ENCODE measurements at regions not wholly inside any gene's neighbourhood (a gene's known extent, or its start where the extent isn't known, plus 50 kb on each side); places are given as distances from the start of the nearest gene placed in this dataset.

- DNase-seq: no peak
Measured at GRCh38 chr18:65995206-65995605, 244.4 kb downstream of the CDH7 start.

- no peak for DNase-seq
Measured at GRCh38 chr18:65994302-65994701, 243.5 kb downstream of the CDH7 start.

GRCh38 chr18:65990944-65991708 is 240.3 kb downstream of the CDH7 start:
- no peak for DNase-seq

DNA sequence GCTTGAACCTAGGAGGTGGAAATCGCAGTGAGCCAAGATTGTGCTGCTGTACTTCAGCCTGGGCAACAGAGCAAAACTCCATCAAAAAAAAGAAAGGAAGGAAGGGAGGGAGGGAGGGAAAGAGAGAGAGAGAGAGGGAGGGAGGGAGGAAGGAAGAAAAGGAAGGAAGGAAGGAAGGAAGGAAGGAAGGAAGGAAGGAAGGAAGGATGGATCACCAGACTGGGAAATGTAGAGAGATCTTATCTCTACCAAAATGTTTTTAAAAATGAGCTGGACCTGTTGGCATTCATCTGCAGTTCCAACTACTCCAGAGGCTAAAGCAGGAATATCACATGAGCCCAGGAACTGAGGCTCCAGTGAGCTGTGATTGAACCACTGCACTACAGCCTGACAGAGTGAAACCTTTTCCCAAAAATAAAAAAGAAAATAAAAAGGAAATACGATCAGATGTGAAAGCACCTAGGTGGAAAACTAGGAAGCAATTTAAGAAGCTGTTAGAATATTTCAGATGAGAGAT is 239.4 kb downstream of the CDH7 start:
- no peak for DNase-seq

DNA sequence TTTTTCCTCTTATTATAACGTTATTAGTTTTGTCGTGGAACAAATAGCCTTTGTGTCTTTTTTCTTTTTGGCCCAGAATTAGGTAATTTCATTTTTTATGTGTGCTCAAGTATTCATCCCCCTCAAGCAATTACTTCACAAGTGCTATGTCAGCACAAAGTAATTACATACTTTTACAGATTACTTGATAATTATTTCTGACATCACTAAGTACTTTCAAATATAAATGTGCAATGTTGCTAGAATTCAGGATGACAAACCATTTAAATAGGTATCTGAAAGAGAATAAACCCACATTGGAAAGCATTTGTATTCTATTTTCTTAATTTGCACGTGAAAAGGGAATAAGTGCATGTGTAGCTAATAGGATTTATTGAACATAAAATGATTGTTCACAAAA is 238.2 kb downstream of the CDH7 start:
- no peak for DNase-seq

DNA sequence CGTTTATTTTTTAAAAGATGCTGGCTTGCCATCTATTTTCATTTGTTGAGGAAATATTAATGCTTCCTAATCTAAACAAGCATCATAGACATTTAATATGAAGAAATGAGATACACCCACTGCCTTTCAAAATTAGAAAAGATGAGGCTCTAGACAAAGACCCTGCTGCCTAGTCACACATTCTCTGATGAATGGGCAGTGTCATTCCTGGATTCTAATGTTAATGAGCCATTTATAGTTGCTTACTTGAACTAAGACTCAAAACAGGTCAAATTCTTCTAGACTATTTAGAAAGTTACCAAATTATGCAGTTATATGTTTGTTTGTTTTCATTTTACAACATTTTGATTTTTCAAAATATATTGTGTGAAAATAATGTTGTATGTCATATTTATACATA is 237.6 kb downstream of the CDH7 start:
- DNase-seq: no peak

DNA sequence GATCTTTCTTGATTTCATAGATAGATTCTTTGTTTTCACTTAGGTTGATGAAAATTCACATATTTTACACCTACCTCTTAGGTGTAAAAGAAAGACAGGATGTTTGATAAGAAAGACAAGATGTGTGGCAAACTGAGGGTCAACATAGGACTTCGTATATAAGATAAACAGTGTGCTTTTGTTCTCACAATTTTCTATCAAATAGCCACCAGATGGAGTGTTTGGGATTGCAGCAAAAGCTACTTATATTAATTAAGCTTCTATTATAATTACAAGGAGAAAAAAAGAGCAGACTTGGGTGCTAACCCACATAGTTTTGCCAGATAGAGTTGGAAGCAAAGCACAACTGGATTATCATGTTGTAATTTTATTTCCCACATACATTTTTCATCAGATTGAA is 232.9 kb downstream of the CDH7 start:
- no peak for DNase-seq

- DNase-seq: peak; percentile 19
Measured at GRCh38 chr18:65975536-65975935, 224.7 kb downstream of the CDH7 start.

GRCh38 chr18:65974758-65975157 is 223.9 kb downstream of the CDH7 start:
- no peak for DNase-seq

DNA sequence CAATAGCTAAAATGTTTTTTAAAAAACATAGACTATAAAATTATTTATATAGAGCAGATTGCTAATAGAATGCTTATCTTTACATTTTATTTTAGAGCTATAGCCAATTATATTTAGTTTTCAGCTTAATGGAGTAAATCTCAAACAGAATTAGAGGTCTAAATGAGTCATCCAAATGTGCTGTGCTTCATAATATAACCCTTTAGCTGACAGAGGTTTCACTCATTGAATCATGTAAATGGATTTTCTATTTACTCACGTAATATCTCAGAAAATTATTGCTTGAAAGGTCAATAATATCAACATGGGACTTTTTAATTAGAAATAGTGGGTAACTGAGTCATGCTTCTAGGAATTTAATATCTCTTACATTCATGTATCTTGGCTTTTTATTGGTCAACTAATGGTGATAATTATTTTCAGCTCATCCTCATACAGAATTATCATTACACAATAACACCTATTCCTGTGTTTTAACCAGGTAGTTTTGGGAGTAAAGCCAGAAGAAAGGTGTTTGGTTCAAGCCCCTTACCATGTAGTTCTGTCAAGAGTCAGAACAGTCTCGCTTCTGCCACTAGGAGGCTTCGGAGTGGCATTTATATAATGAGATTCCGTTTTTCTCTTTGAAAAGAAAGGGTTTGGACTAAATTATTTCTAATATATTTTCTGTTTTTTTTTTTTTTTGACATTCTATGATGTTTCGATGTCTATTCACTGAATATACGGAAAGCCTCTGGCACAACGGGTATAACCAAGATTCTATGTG is 217.6 kb downstream of the CDH7 start:
- no peak for DNase-seq

- DNase-seq: no peak
Measured at GRCh38 chr18:65955747-65956146, 204.9 kb downstream of the CDH7 start.

DNA sequence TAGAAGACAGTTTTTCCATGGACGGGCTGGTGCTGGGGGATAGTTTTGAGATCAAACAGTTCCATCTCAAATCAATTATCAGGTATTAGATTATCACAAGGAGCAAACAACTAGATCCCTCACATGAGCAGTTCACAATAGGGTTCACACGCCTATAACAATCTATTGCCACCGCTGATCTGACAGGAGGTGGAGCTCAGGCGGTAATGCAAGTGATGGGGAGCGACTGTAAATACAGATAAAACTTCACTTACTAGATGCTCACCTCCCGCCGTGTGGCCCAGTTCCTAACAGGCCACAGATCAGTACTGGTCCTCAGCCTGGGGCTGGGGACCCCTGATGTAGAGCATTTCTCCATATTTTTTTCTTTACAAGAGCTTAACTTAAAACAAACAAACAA is 203.6 kb downstream of the CDH7 start:
- DNase-seq: no peak

GRCh38 chr18:65946777-65947176 is 196.0 kb downstream of the CDH7 start:
- no peak for DNase-seq

DNA sequence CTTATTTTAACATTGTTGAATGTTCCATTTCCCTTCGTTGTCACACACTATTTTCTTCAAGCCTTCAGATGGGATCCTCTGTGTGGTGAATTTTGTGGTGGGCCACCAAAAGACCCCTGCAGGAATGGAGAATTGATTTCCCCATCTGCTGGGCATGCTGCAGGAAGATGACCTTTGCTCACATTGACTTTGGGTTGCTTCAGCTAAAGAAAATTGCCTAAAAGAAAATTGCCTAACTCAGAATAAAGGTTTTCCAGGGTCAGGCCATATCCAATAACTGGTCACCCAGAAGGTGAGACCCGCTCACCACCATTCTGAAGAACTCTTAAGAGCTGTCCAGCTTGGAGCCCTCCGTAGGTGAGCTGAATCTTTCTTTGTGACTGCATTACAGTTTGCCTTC is 192.5 kb downstream of the CDH7 start:
- no peak for DNase-seq

- DNase-seq: no peak
Measured at GRCh38 chr18:65942854-65943253, 192.0 kb downstream of the CDH7 start.

GRCh38 chr18:65942104-65942503 is 191.3 kb downstream of the CDH7 start:
- no peak for DNase-seq

DNA sequence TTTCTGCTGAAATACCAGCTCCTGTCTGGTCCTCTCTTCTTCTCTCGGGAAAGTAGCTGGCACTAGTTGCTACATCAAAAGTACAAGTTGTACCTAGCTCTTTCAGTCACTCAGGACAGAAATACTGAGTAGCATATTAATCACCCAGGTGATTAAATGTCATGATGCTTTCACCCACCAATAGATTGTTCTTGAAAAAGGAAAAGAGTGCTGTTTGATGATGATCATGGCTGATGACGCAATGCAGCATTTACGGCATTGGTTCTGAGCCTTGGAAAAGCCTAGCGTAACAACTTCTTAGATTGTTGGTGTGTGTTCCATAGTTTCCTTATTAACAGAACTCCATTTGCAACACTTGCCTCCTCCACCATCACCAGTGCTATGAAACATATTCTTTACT is 190.7 kb downstream of the CDH7 start:
- no peak for DNase-seq

All from fibroblast of skin of back (primary cell).